OCI-LY3 (cell line): ENCODE measurements at regions not wholly inside any gene's neighbourhood (a gene's known extent, or its start where the extent isn't known, plus 50 kb on each side); places are given as distances from the start of the nearest gene placed in this dataset.

Experiments used
- H2AFZ ChIP-seq: fragments of 200-600, 300-600 bp; shearing (Covaris generic); 2 replicates; pipeline ENCODE4 v1.6.0; 2014; ENCODE audit warnings: antibody characterized with exemption, low read depth, low read length
- H3K27ac ChIP-seq: fragments of 200-600, 300-600 bp; sonication (generic); 2 replicates; pipeline ENCODE4 v1.5.1; 2014; ENCODE audit warnings: mild to moderate bottlenecking, low read length, moderate library complexity, mixed read lengths
- H3K27me3 ChIP-seq: fragments of 200-600, 300-600 bp; sonication (generic); 2 replicates; pipeline ENCODE4 v1.6.1; 2014; ENCODE audit warnings: low read depth, low read length, mixed read lengths
- H3K36me3 ChIP-seq: fragments of 200-600, 300-600 bp; sonication (generic); replicated peaks from 2 replicates; pipeline ENCODE3; 2014; ENCODE audit warnings: low read depth, low read length, mixed read lengths
- H3K4me1 ChIP-seq: fragments of 300-600, 200-600 bp; sonication (generic); 2 replicates; pipeline ENCODE4 v1.6.1; 2014; ENCODE audit warnings: low read length, mixed read lengths
- H3K4me2 ChIP-seq: fragments of 200-600, 300-600 bp; sonication (generic); 2 replicates; pipeline ENCODE4 v1.6.1; 2014; ENCODE audit warnings: low read length, mixed read lengths
- H3K4me3 ChIP-seq: fragments of 300-600, 200-600 bp; sonication (generic); 2 replicates; pipeline ENCODE4 v1.5.1; 2014; ENCODE audit warnings: antibody characterized with exemption, mild to moderate bottlenecking, low read length, moderate library complexity
- H3K79me2 ChIP-seq: fragments of 300-600, 200-600 bp; shearing (Covaris generic); 2 replicates; pipeline ENCODE4 v1.6.1; 2014; ENCODE audit warnings: mild to moderate bottlenecking, low read length, mixed read lengths
- H3K9ac ChIP-seq: fragments of 300-600, 200-600 bp; shearing (Covaris generic); 2 replicates; pipeline ENCODE4 v1.6.0; 2014; ENCODE audit warnings: mild to moderate bottlenecking, low read length, moderate library complexity
- H3K9me3 ChIP-seq: fragments of 200-600, 300-600 bp; shearing (Covaris generic); 2 replicates; pipeline ENCODE4 v1.6.1; 2014; ENCODE audit warnings: low read length, mixed read lengths; ENCODE audit not compliant: insufficient read depth
- H4K20me1 ChIP-seq: fragments of 200-600, 300-600 bp; sonication (generic); 2 replicates; pipeline ENCODE4 v1.6.1; 2016; ENCODE audit warnings: low read length, mixed read lengths; ENCODE audit not compliant: insufficient read depth
- CTCF ChIP-seq: fragments of 200-600, 300-600 bp; sonication (generic); IDR thresholded peaks from 2 replicates; pipeline ENCODE4 v1.5.1; 2014; ENCODE audit warnings: antibody characterized with exemption, low read length, low read depth
- EZH2phosphoT487 ChIP-seq: fragments of 200-600 bp; shearing (Covaris generic); IDR thresholded peaks from 2 replicates; pipeline ENCODE4 v1.6.1; 2018; ENCODE audit warnings: antibody characterized with exemption, mixed run types, low read depth

GRCh38 chr5:88518131-88519016 lies 249.7 kb upstream of the TMEM161B start:
- no peaks in the 10 kb centered on the region for H3K4me1 ChIP-seq
- no peak for TF ChIP-seq CTCF
- no peak overlapping the region for H3K27ac ChIP-seq
- no peaks in the 10 kb centered on the region for H3K79me2 ChIP-seq
- H3K36me3 ChIP-seq: no peaks in the 10 kb centered on the region
- no peak overlapping the region for H3K4me3 ChIP-seq
- no peaks in the 10 kb centered on the region for H3K9me3 ChIP-seq
- no peaks in the 10 kb centered on the region for H4K20me1 ChIP-seq
- H3K9ac ChIP-seq: no peak overlapping the region
- H3K4me2 ChIP-seq: no peak overlapping the region
- H2AFZ ChIP-seq: no peak overlapping the region
- H3K27me3 ChIP-seq: no peaks in the 10 kb centered on the region

- H2AFZ ChIP-seq: no peak overlapping the region
- H3K27ac ChIP-seq: no peak overlapping the region
- TF ChIP-seq EZH2phosphoT487 (no peak), CTCF (no peak)
- no peaks in the 10 kb centered on the region for H3K27me3 ChIP-seq
- no peak overlapping the region for H3K4me2 ChIP-seq
- no peak overlapping the region for H3K4me3 ChIP-seq
- no peaks in the 10 kb centered on the region for H3K9me3 ChIP-seq
- H3K4me1 ChIP-seq: no peaks in the 10 kb centered on the region
- H3K36me3 ChIP-seq: no peaks in the 10 kb centered on the region
- no peaks in the 10 kb centered on the region for H3K79me2 ChIP-seq
- H4K20me1 ChIP-seq: no peaks in the 10 kb centered on the region
- no peak overlapping the region for H3K9ac ChIP-seq
Measured at GRCh38 chr5:88515881-88516819, 247.5 kb upstream of the TMEM161B start.

DNA sequence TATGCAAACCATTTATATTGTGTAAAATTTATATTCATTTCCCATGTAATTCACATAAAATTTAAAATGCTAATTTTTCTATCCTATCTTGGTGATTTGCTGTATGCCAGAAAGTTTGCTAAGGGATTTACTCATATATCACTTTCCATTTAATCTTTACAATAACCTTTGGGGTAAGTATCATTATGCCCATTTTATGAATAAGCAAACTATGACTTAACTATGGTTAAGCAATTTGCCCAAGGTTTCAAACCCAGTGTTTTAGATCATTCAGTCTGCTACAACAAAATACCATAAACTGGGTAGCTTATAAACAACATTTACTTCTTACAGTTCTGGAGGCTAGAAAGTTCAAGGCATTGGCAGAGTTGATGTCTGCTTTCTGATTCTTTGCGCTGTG lies 246.4 kb upstream of the TMEM161B start:
- Histone ChIP-seq H3K9me3 (no peaks in the 10 kb centered on the region), H3K27me3 (no peaks in the 10 kb centered on the region), H3K79me2 (no peaks in the 10 kb centered on the region), H3K4me1 (no peaks in the 10 kb centered on the region), H3K27ac (no peak overlapping the region), H3K4me2 (no peak overlapping the region), H3K9ac (no peak overlapping the region), H2AFZ (no peak overlapping the region), H4K20me1 (no peaks in the 10 kb centered on the region), H3K4me3 (no peak overlapping the region), H3K36me3 (no peaks in the 10 kb centered on the region)
- TF ChIP-seq EZH2phosphoT487 (no peak), CTCF (no peak)

- no peak overlapping the region for H2AFZ ChIP-seq
- H3K79me2 ChIP-seq: no peaks in the 10 kb centered on the region
- no peaks in the 10 kb centered on the region for H3K36me3 ChIP-seq
- no peak overlapping the region for H3K27ac ChIP-seq
- H3K4me1 ChIP-seq: no peaks in the 10 kb centered on the region
- TF ChIP-seq EZH2phosphoT487 (no peak), CTCF (no peak)
- no peak overlapping the region for H3K9ac ChIP-seq
- H4K20me1 ChIP-seq: no peaks in the 10 kb centered on the region
- H3K27me3 ChIP-seq: no peaks in the 10 kb centered on the region
- H3K9me3 ChIP-seq: no peaks in the 10 kb centered on the region
- H3K4me3 ChIP-seq: no peak overlapping the region
- no peak overlapping the region for H3K4me2 ChIP-seq
Measured at GRCh38 chr5:88509403-88509802, 240.8 kb upstream of the TMEM161B start.
